ENCODE measurements at regions not wholly inside any gene's neighbourhood (a gene's known extent, or its start where the extent isn't known, plus 50 kb on each side); places are given as distances from the start of the nearest gene placed in this dataset.

- TF ChIP-seq POLR2A (IDR thresholded peaks at IDR 0.05) (no peak), CTCF (IDR thresholded peaks at IDR 0.05) (no peak)
These were observed 1081.8 kb downstream of the EPHA7 start for GRCh38 chr6:92337571-92337970.

Measured in body of pancreas (tissue), 4 donors.